ENCODE measurements at regions not wholly inside any gene's neighbourhood (a gene's known extent, or its start where the extent isn't known, plus 50 kb on each side); places are given as distances from the start of the nearest gene placed in this dataset.

DNA sequence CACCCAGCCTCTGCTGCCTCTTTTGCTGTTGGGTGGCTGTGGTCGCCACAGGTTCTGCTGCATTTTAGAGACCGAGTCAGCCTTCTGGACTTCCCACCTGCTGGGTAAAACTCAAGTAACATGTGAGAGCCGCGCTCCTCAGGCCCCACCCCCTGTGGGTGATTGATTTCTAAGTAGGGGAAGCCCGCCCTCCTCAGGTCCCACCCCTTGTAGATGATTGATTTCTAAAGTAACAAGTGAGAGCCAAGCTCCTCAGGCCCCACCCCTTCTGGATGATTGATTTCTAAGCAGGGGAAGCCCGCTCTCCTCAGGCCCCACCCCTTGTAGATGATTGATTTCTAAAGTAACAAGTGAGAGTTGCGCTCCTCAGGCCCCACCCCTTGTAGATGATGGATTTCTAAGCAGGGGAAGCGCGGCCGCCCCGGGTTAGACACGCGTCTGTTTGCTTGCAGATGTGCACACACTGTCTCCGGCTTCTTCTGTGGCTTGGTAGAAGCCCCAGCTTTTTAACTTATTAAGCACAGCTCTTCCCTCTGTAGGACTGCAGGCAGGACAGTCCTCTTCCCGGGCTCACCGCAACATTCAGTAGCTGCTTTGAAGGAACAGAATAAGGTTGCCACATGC, 83.4 kb downstream of the FAM43A start:
- DNase-seq (ENCODE audit: low read depth in 2 of 2): peak; percentile 76 to 96

GRCh38 chr3:194772241-194773000, 86.7 kb downstream of the FAM43A start:
- DNase-seq (ENCODE audit: low read depth in 2 of 2): no peak

DNA sequence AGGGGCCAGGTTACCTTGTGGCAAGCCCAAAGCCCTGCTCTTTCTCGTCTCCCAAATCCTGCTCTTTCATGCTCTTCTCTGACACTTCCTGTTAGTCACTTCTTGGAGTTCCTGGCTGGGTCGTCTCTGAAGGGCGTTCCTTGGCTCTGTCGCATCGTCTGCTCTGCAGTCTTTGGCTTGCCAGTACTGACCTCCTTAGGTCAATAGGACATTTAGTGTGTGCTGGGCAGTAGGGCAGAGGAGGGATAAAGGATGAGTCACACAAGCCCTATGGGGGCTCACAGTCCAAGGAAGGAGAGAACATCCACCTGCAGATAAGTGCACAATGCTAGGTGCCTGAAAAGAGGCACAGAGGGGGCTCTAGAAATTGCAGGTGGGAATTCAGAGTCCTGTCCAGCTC, 87.5 kb downstream of the FAM43A start:
- no peak for DNase-seq (ENCODE audit: low read depth in 2 of 2)

GRCh38 chr3:194773771-194774455, 88.2 kb downstream of the FAM43A start:
- no peak for DNase-seq (ENCODE audit: low read depth in 2 of 2)

- no peak for DNase-seq (ENCODE audit: low read depth in 2 of 2)
These were observed 89.6 kb downstream of the FAM43A start for GRCh38 chr3:194775266-194775665.

- DNase-seq (ENCODE audit: low read depth in 2 of 2): no peak
These were observed 90.0 kb downstream of the FAM43A start for GRCh38 chr3:194775731-194776130.

DNA sequence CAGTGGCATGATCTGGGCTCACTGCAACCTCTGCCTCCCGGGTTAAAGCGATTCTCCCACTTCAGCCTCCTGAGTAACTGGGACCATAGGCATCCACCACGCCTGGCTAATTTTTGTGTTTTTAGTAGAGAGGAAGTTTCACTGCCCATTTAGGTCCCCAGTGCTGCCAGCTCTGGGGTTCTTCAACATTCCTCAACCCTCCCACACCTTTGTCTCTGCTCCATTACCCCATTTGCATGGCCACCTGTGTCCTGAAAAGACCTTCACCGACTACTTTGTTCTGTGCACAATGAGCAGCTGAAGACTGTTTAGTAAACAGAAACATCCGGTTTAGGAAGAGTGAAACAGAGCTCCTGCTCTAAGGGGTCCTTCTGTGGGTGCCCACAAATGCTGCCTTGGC, 92.0 kb downstream of the FAM43A start:
- no peak for DNase-seq (ENCODE audit: low read depth in 2 of 2)

DNA sequence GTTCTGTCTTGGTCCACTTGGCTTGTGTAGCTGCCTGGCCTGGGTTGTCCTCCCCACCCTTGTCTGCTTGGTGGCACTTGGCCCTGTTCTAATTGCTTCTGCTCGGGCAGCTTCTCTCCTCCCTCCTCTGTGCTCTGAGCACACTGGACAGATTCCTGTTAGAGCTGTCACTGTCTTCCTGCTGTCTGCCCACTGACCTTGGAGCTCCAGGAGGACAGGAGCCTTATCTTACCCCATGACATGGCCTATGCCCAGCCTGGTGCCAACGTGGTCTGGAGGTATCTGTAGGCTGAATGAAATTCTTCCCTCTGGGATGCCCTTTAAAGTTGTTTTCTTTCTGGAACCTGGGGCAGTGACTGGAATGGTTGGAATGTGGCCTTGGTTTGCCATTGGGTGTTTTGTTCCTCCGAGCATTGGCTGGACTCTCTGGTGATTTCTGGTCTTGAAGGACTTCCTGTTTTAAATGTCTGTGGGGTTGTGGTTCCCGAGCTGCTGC, 94.1 kb downstream of the FAM43A start:
- DNase-seq (ENCODE audit: low read depth in 2 of 2): no peak

DNA sequence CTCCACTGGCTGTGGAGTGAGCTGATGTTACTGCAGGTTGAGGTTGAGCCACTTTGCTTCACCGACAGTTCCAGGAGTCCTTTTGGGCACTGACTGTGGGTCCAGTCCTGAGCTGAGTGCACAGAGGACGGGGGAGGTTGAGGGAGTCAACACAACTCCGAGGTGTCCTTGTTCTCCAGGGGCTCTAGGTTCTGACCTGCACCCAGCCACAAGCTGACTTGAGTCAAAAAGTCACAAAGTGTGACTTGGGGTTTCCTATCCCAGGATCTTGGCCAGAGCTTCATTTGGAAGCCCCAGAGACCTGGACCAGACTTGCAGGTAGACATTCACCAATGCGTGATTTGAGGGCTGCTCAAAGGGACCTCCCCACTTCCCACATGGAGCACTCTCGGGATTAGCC, 95.0 kb downstream of the FAM43A start:
- no peak for DNase-seq (ENCODE audit: low read depth in 2 of 2)

GRCh38 chr3:194781617-194782016, 95.9 kb downstream of the FAM43A start:
- DNase-seq (ENCODE audit: low read depth in 2 of 2): no peak

DNA sequence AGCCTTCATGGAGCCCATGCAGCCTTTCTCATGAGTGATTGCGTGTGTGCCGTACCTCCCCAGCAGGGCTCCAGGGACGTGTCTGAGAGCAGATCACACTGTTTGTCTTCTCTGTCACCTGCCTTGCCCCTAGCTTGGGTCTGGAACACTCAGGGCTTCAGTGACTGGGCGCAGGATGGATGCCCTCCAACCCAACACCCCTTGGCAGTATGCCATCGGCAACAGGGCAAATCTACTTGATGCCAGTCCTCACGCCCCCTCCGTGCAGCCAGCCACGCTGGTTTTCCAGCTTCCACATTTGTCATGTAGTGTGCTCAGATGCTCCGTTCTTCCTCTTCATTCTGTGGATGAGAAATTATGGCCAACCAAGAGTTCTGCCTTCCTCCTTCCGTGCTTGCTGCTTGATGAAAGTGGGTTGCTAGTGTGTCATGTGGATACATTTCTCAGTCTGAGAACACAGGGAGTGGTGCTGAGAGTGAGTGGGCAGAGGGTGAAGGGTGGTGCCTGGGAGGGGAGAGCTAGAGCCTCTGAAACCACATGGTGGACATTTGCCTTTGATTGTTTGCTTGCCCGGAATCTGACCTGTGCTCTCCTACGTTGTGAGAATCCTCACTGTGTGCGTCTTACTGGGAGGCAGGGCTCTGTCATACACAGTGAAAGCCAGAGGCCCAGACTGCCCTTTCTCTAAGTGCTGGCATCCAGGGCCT, 97.2 kb downstream of the FAM43A start:
- no peak for DNase-seq (ENCODE audit: low read depth in 2 of 2)

- no peak for DNase-seq (ENCODE audit: low read depth in 2 of 2)
These were observed 98.7 kb downstream of the FAM43A start for GRCh38 chr3:194784361-194784760.

DNA sequence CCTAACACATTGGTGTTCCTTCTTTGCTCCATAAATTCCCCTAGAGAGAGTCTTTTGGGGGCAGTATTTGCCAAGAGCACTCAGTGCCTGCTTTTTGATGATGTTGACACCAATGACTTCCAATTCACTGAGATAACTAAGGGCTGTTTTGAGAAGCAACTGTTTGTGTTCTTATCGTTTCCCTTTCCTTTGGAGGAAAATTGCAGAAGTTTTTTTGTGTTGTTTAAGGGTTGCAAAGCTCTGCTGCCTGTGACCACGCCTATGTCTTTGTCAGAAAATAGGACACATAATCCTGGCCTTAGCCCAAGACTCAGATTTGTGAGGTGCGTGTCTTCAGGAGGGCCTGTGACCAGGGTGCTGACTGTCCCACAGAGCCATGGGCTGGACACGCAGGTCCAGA, 99.6 kb downstream of the FAM43A start:
- no peak for DNase-seq (ENCODE audit: low read depth in 2 of 2)

GRCh38 chr3:194787072-194787471, 101.4 kb downstream of the FAM43A start:
- DNase-seq (ENCODE audit: low read depth in 2 of 2): no peak

DNA sequence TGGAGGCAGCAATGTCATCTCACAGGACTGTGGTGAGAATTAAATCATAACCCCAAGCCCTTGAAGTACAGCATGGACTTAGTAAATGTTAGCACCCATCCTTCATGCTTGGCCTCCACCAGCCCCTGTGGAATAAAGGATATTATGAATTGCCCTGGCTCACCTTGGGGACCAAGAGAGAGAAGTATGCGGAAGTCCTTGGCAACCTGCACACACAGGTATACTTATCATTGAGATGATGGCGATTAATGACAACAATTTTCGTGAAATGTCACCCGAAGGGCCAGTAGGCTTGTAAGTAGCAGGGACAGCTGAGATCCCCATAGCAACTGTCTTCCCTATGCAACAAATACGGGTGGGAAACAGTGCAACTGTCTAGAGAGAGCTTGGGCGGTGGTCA, 102.0 kb downstream of the FAM43A start:
- DNase-seq (ENCODE audit: low read depth in 2 of 2): no peak

GRCh38 chr3:194792368-194792767, 106.7 kb downstream of the FAM43A start:
- no peak for DNase-seq (ENCODE audit: low read depth in 2 of 2)

- DNase-seq (ENCODE audit: low read depth in 2 of 2): no peak
These were observed 112.0 kb downstream of the FAM43A start for GRCh38 chr3:194797555-194798250.

GRCh38 chr3:194798486-194798885, 112.8 kb downstream of the FAM43A start:
- DNase-seq (ENCODE audit: low read depth in 2 of 2): no peak

GRCh38 chr3:194800002-194800401, 114.3 kb downstream of the FAM43A start:
- DNase-seq (ENCODE audit: low read depth in 2 of 2): no peak

GRCh38 chr3:194801461-194802432, 116.1 kb downstream of the FAM43A start:
- DNase-seq (ENCODE audit: low read depth in 2 of 2): no peak

All from stimulated activated CD8-positive, alpha-beta memory T cell treated with anti-CD3 and anti-CD28 coated beads, Interleukin-15, amount 100 ng/mL, for 4 hours (primary cell).